ENCODE measurements at regions not wholly inside any gene's neighbourhood (a gene's known extent, or its start where the extent isn't known, plus 50 kb on each side); places are given as distances from the start of the nearest gene placed in this dataset.
A peak's percentile ranks its signal among the peaks of the same experiment; 100 is the strongest.

GRCh38 chr1:198919667-198920398, 281.0 kb downstream of the PTPRC start (continued):
- TF ChIP-seq CTCF (tag by site-specific recombination; IDR thresholded peaks at IDR 0.05) (no peak), ZNF670 (tag by site-specific recombination; IDR thresholded peaks at IDR 0.05; ENCODE audit: low read depth) (no peak), REST (tag by site-specific recombination; IDR thresholded peaks at IDR 0.05) (no peak), PRDM4 (tag by site-specific recombination; IDR thresholded peaks at IDR 0.05) (no peak), ZBTB49 (tag by site-specific recombination; IDR thresholded peaks at IDR 0.05; ENCODE audit: low read depth) (no peak), BCL6B (tag by site-specific recombination; IDR thresholded peaks at IDR 0.05) (no peak), ZNF747 (tag by site-specific recombination; IDR thresholded peaks at IDR 0.05) (no peak), KLF16 (tag by site-specific recombination; IDR thresholded peaks at IDR 0.05) (no peak)

GRCh38 chr1:198922638-198923430, 284.0 kb downstream of the PTPRC start:
- no peak for TF ChIP-seq ZNF707 (tag by site-specific recombination; IDR thresholded peaks at IDR 0.05)
- 0 out of 2 replicates have a peak, but pooled peaks have one; percentile 32 for TF ChIP-seq PRDM1 (tag by site-specific recombination; IDR thresholded peaks at IDR 0.05)
- H3K36me3 ChIP-seq (ENCODE audit: control insufficient read depth in 2 of 2, insufficient read depth in 1 of 2, low read length in 2 of 2) = peaks cover 0 to 3% of the 10 kb centered on the region in 2 experiments; a peak in 1 of 3 replicates
- no peaks in the 10 kb centered on the region for H3K9me3 ChIP-seq (ENCODE audit: control insufficient read depth, insufficient read depth, low read depth, low read length)
- ChIA-PET POLR2A (no interaction called here), CTCF (interaction anchor here (1.2 kb wide), 1 partner anchor 190 kb away, joined by 3 read pairs; no protein-coding TSS in a partner anchor)
- no peak overlapping the region for H3K27ac ChIP-seq (ENCODE audit: extremely low read depth, low read depth, low read length)
- no peak overlapping the region for H3K4me3 ChIP-seq (ENCODE audit: low read depth, low read length)
- H3K4me1 ChIP-seq (ENCODE audit: control insufficient read depth, insufficient read depth, low read length) = peaks cover 2% of the 10 kb centered on the region; the same call in 1 of the 2 replicates

Measured in HEK293 (cell line).